GM18511 (cell line): ENCODE measurements at regions not wholly inside any gene's neighbourhood (a gene's known extent, or its start where the extent isn't known, plus 50 kb on each side); places are given as distances from the start of the nearest gene placed in this dataset.
"Not testable (repeated sequence)": the region's sequence is repeated elsewhere in the genome, so short reads cannot be mapped to it uniquely, and the experiment has no call there.

ENCODE experiments used
- ATAC-seq: cut with Tn5 transposase; IDR thresholded peaks from one replicate; pipeline ENCODE4 v1.9.1; 2021; ENCODE audit warnings: mild to moderate bottlenecking, moderate library complexity; ENCODE audit not compliant: unreplicated experiment

GRCh38 chr1:163571950-163572349 is 250.2 kb downstream of the NUF2 start:
- no peak for ATAC-seq

GRCh38 chr1:163574119-163574518 is 252.4 kb downstream of the NUF2 start:
- no peak for ATAC-seq

GRCh38 chr1:163580926-163581325 is 259.2 kb downstream of the NUF2 start:
- no peak for ATAC-seq

GRCh38 chr1:163583661-163584181 is 262.0 kb downstream of the NUF2 start:
- ATAC-seq: no peak

GRCh38 chr1:163585796-163586195 is 264.0 kb downstream of the NUF2 start:
- ATAC-seq: no peak

- no peak for ATAC-seq
Measured at GRCh38 chr1:163588796-163589195, 267.0 kb downstream of the NUF2 start.

GRCh38 chr1:163589735-163590134 is 268.0 kb downstream of the NUF2 start:
- no peak for ATAC-seq

- ATAC-seq: not testable (repeated sequence)
Measured at GRCh38 chr1:163591131-163591530, 269.4 kb downstream of the NUF2 start.

GRCh38 chr1:163592623-163593022 is 270.9 kb downstream of the NUF2 start:
- not testable (repeated sequence) for ATAC-seq

GRCh38 chr1:163596106-163596505 is 274.4 kb downstream of the NUF2 start:
- not testable (repeated sequence) for ATAC-seq

- ATAC-seq: no peak
Measured at GRCh38 chr1:163596541-163597258, 274.9 kb downstream of the NUF2 start.

GRCh38 chr1:163604321-163604720 is 282.6 kb downstream of the NUF2 start:
- no peak for ATAC-seq

- no peak for ATAC-seq
Measured at GRCh38 chr1:163604896-163605295, 283.1 kb downstream of the NUF2 start.

GRCh38 chr1:163608979-163609378 is 287.2 kb downstream of the NUF2 start:
- ATAC-seq: no peak

- no peak for ATAC-seq
Measured at GRCh38 chr1:163609858-163610257, 288.1 kb downstream of the NUF2 start.

- no peak for ATAC-seq
Measured at GRCh38 chr1:163610486-163610885, 288.7 kb downstream of the NUF2 start.

GRCh38 chr1:163614361-163614760 is 292.6 kb downstream of the NUF2 start:
- no peak for ATAC-seq

- no peak for ATAC-seq
Measured at GRCh38 chr1:163628034-163628773, 306.4 kb downstream of the NUF2 start.

GRCh38 chr1:163632269-163632668 is 310.5 kb downstream of the NUF2 start:
- no peak for ATAC-seq

GRCh38 chr1:163633366-163633765 is 311.6 kb downstream of the NUF2 start:
- ATAC-seq: no peak

- not testable (repeated sequence) for ATAC-seq
Measured at GRCh38 chr1:163645676-163646075, 323.9 kb downstream of the NUF2 start.

GRCh38 chr1:163650624-163651023 is 328.9 kb downstream of the NUF2 start:
- ATAC-seq: no peak
